Right lobe of liver (tissue), 4 donors: ENCODE measurements at regions not wholly inside any gene's neighbourhood (a gene's known extent, or its start where the extent isn't known, plus 50 kb on each side); places are given as distances from the start of the nearest gene placed in this dataset.

Source experiments
- POLR2A ChIP-seq: fragments of 450-650 bp; IDR thresholded peaks from one replicate; pipeline ENCODE4 v1.6.1; 2017; ENCODE audit warnings: antibody characterized with exemption, mild to moderate bottlenecking
- TF ChIP-seq, protein P1 (sequence below), 4 donors: fragments of 200-600 bp in 3 of 4; fragments of 450-650 bp in 1 of 4; IDR thresholded peaks; one replicate each; pipeline versions ENCODE4 v1.5.1 to v1.8.0; 2016 to 2022; ENCODE audit warnings: antibody characterized with exemption in 4 of 4, mild to moderate bottlenecking in 2 of 4
- donor health status: DM: no; HTN: no; CAD: no.
- donor health status: DM: no; HTN: no; CAD: no.
- donor health status: DM: no; HTN: yes; CAD: no.

DNA sequence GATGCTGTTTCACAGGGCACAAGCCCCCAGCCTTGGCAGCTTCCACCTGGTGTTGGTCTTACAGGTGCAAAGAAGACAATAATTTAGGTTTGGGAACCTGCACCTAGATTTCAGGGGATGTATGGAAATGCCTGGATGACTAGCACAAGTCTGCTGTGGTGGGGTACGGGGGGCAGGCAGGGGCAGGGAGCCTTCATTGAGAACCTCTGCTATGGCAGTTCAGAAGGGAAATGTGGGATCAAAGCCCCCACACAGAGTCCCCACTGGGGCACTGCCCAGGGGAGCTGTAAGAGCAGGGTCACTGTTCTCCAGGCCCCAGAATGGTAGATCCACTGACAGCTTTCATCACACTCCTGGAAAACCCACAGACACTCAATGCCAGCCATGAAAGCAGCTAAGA is 686.5 kb downstream of the FAM181B start:
- TF ChIP-seq, protein P1, sequence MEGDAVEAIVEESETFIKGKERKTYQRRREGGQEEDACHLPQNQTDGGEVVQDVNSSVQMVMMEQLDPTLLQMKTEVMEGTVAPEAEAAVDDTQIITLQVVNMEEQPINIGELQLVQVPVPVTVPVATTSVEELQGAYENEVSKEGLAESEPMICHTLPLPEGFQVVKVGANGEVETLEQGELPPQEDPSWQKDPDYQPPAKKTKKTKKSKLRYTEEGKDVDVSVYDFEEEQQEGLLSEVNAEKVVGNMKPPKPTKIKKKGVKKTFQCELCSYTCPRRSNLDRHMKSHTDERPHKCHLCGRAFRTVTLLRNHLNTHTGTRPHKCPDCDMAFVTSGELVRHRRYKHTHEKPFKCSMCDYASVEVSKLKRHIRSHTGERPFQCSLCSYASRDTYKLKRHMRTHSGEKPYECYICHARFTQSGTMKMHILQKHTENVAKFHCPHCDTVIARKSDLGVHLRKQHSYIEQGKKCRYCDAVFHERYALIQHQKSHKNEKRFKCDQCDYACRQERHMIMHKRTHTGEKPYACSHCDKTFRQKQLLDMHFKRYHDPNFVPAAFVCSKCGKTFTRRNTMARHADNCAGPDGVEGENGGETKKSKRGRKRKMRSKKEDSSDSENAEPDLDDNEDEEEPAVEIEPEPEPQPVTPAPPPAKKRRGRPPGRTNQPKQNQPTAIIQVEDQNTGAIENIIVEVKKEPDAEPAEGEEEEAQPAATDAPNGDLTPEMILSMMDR (IDR thresholded peaks at IDR 0.05) = no peak
- TF ChIP-seq POLR2A = no peak
